NCI-H82 (cell line): ENCODE measurements at regions not wholly inside any gene's neighbourhood (a gene's known extent, or its start where the extent isn't known, plus 50 kb on each side); places are given as distances from the start of the nearest gene placed in this dataset.

ENCODE experiments used
- DNase-seq: peaks from one replicate; lab custom pipeline; 2025; lab: John Stamatoyannopoulos, UW

GRCh38 chr6:1515280-1515679 is 94.4 kb upstream of the FOXC1 start:
- DNase-seq, result no peak

- DNase-seq, result no peak
Observed at GRCh38 chr6:1515781-1516180, 93.9 kb upstream of the FOXC1 start.

GRCh38 chr6:1516742-1517520 is 92.8 kb upstream of the FOXC1 start:
- DNase-seq, result no peak

- DNase-seq, result no peak
Observed at GRCh38 chr6:1518855-1519254, 90.9 kb upstream of the FOXC1 start.

- no peak for DNase-seq
Observed at GRCh38 chr6:1519597-1519996, 90.1 kb upstream of the FOXC1 start.

GRCh38 chr6:1522779-1523178 is 86.9 kb upstream of the FOXC1 start:
- DNase-seq, result no peak

GRCh38 chr6:1524040-1524480 is 85.7 kb upstream of the FOXC1 start:
- DNase-seq, result no peak

GRCh38 chr6:1525364-1526038 is 84.2 kb upstream of the FOXC1 start:
- DNase-seq, result no peak

GRCh38 chr6:1526398-1527072 is 83.2 kb upstream of the FOXC1 start:
- DNase-seq, result no peak

GRCh38 chr6:1527073-1527457 is 82.7 kb upstream of the FOXC1 start:
- DNase-seq, result peak; percentile 19

GRCh38 chr6:1535295-1535694 is 74.4 kb upstream of the FOXC1 start:
- DNase-seq, result no peak

GRCh38 chr6:1536526-1537429 is 72.9 kb upstream of the FOXC1 start:
- DNase-seq, result no peak

- DNase-seq, result no peak
Observed at GRCh38 chr6:1538369-1538768, 71.3 kb upstream of the FOXC1 start.

- no peak for DNase-seq
Observed at GRCh38 chr6:1538810-1539478, 70.8 kb upstream of the FOXC1 start.

GRCh38 chr6:1540864-1541521 is 68.7 kb upstream of the FOXC1 start:
- DNase-seq, result no peak

- DNase-seq, result no peak
Observed at GRCh38 chr6:1542335-1542734, 67.4 kb upstream of the FOXC1 start.

GRCh38 chr6:1542764-1543163 is 67.0 kb upstream of the FOXC1 start:
- DNase-seq, result no peak

- DNase-seq, result no peak
Observed at GRCh38 chr6:1544000-1544399, 65.7 kb upstream of the FOXC1 start.

GRCh38 chr6:1544603-1545002 is 65.1 kb upstream of the FOXC1 start:
- DNase-seq, result no peak

- DNase-seq, result no peak
Observed at GRCh38 chr6:1545654-1546053, 64.1 kb upstream of the FOXC1 start.

- peak; percentile 9 for DNase-seq
Observed at GRCh38 chr6:1547785-1548184, 61.9 kb upstream of the FOXC1 start.
